ENCODE measurements at regions not wholly inside any gene's neighbourhood (a gene's known extent, or its start where the extent isn't known, plus 50 kb on each side); places are given as distances from the start of the nearest gene placed in this dataset.
"Not testable (repeated sequence)": the region's sequence is repeated elsewhere in the genome, so short reads cannot be mapped to it uniquely, and the experiment has no call there.

- no peak for DNase-seq
Observed at GRCh38 chr5:92574023-92574422, 1007.0 kb downstream of the NR2F1-AS1 start.

- DNase-seq: no peak
Observed at GRCh38 chr5:92568522-92568921, 1012.5 kb downstream of the NR2F1-AS1 start.

- DNase-seq: no peak
Observed at GRCh38 chr5:92567831-92568450, 1013.1 kb downstream of the NR2F1-AS1 start.

- DNase-seq: no peak
Observed at GRCh38 chr5:92566113-92566786, 1014.8 kb downstream of the NR2F1-AS1 start.

GRCh38 chr5:92565673-92566072 lies 1015.3 kb downstream of the NR2F1-AS1 start:
- DNase-seq: no peak

- no peak for DNase-seq
Observed at GRCh38 chr5:92562065-92562464, 1019.0 kb downstream of the NR2F1-AS1 start.

GRCh38 chr5:92561411-92561959 lies 1019.5 kb downstream of the NR2F1-AS1 start:
- no peak for DNase-seq

GRCh38 chr5:92560698-92561401 lies 1020.2 kb downstream of the NR2F1-AS1 start:
- DNase-seq: no peak

GRCh38 chr5:92559781-92560180 lies 1021.2 kb downstream of the NR2F1-AS1 start:
- no peak for DNase-seq

- DNase-seq: no peak
Observed at GRCh38 chr5:92559331-92559730, 1021.7 kb downstream of the NR2F1-AS1 start.

- no peak for DNase-seq
Observed at GRCh38 chr5:92556747-92557146, 1024.3 kb downstream of the NR2F1-AS1 start.

GRCh38 chr5:92554447-92555085 lies 1026.5 kb downstream of the NR2F1-AS1 start:
- no peak for DNase-seq

- DNase-seq: no peak
Observed at GRCh38 chr5:92553326-92553725, 1027.7 kb downstream of the NR2F1-AS1 start.

- DNase-seq: no peak
Observed at GRCh38 chr5:92552206-92553160, 1028.5 kb downstream of the NR2F1-AS1 start.

GRCh38 chr5:92548346-92548745 lies 1032.7 kb downstream of the NR2F1-AS1 start:
- DNase-seq: no peak

GRCh38 chr5:92544596-92544995 lies 1036.4 kb downstream of the NR2F1-AS1 start:
- no peak for DNase-seq

GRCh38 chr5:92544036-92544435 lies 1037.0 kb downstream of the NR2F1-AS1 start:
- DNase-seq: no peak

- DNase-seq: no peak
Observed at GRCh38 chr5:92543201-92543600, 1037.8 kb downstream of the NR2F1-AS1 start.

- not testable (repeated sequence) for DNase-seq
Observed at GRCh38 chr5:92542017-92542416, 1039.0 kb downstream of the NR2F1-AS1 start.

GRCh38 chr5:92527311-92528078 lies 1053.5 kb downstream of the NR2F1-AS1 start:
- DNase-seq: no peak

Measured in nucleus accumbens (tissue), 56 donors.